ENCODE measurements at regions not wholly inside any gene's neighbourhood (a gene's known extent, or its start where the extent isn't known, plus 50 kb on each side); places are given as distances from the start of the nearest gene placed in this dataset.

GRCh38 chr9:135348788-135349150, 130.8 kb upstream of the PPP1R26 start:
- no peak overlapping the region for H3K27ac ChIP-seq
- DNase-seq (ENCODE audit: low read depth in 1 of 2, low spot score in 1 of 2): no peak
- TF ChIP-seq KDM1A (IDR thresholded peaks at IDR 0.05; ENCODE audit: low read depth) (no peak), E2F6 (IDR thresholded peaks at IDR 0.05; ENCODE audit: borderline replicate concordance, low read depth) (no peak), HOXB13 (CRISPR knock-in tag; IDR thresholded peaks at IDR 0.05; ENCODE audit: low read depth) (no peak), MAX (IDR thresholded peaks at IDR 0.05) (no peak), CBX8 (IDR thresholded peaks at IDR 0.05) (no peak), RFX5 (IDR thresholded peaks at IDR 0.05) (no peak), RCOR1 (IDR thresholded peaks at IDR 0.05; ENCODE audit: low read depth, low read length) (no peak), CHD4 (IDR thresholded peaks at IDR 0.05; ENCODE audit: borderline replicate concordance) (no peak), EP300 (IDR thresholded peaks at IDR 0.05) (no peak), BCL3 (IDR thresholded peaks at IDR 0.05) (no peak), CEBPB (IDR thresholded peaks at IDR 0.05) (no peak), CHD2 (IDR thresholded peaks at IDR 0.05; ENCODE audit: low read length, partially characterized antibody) (no peak), SMC3 (IDR thresholded peaks at IDR 0.05) (no peak), ELK1 (IDR thresholded peaks at IDR 0.05; ENCODE audit: low read depth, low read length) (no peak), ZC3H11A (IDR thresholded peaks at IDR 0.05) (no peak)
- WGBS (ENCODE audit: missing lambda C conversion rate): 36% methylated on average over 9 of the region's 9 CpGs
- no peak for ATAC-seq
- H3K4me1 ChIP-seq: no peaks in the 10 kb centered on the region
- no peak overlapping the region for H3K4me2 ChIP-seq
- no peaks in the 10 kb centered on the region; the same call in 2 of the 3 replicates for H3K9me3 ChIP-seq
- no peak for FAIRE-seq
- POLR2A ChIA-PET: no interaction called here
- no peak overlapping the region for H3K4me3 ChIP-seq
- CTCF ChIA-PET: interaction anchor here (1.3 to 15.9 kb wide), 3 partner anchors 10 to 264 kb away, joined by 7 to 196 read pairs (median 24); partner anchors contain the start of gene OLFM1

- POLR2A ChIA-PET: no interaction called here
- no peaks in the 10 kb centered on the region; the same call in 2 of the 3 replicates for H3K9me3 ChIP-seq
- ATAC-seq: no peak
- no peak overlapping the region for H3K4me3 ChIP-seq
- H3K4me2 ChIP-seq: no peak overlapping the region
- CTCF ChIA-PET: interaction anchor here (3.9 to 15.9 kb wide), 2 partner anchors 62 to 265 kb away, joined by 24 to 196 read pairs; partner anchors contain the start of gene OLFM1
- no peak overlapping the region for H3K27ac ChIP-seq
- DNase-seq (ENCODE audit: low read depth in 1 of 2, low spot score in 1 of 2): no peak
- WGBS (ENCODE audit: missing lambda C conversion rate): 37% methylated on average over 21 of the region's 22 CpGs
- no peaks in the 10 kb centered on the region for H3K4me1 ChIP-seq
- FAIRE-seq: no peak
- TF ChIP-seq RCOR1 (IDR thresholded peaks at IDR 0.05; ENCODE audit: low read depth, low read length) (no peak), KDM1A (IDR thresholded peaks at IDR 0.05; ENCODE audit: low read depth) (no peak), ESRRA (IDR thresholded peaks at IDR 0.05; ENCODE audit: borderline replicate concordance, low read length) (no peak), CEBPB (IDR thresholded peaks at IDR 0.05) (no peak), PHF8 (IDR thresholded peaks at IDR 0.05; ENCODE audit: borderline replicate concordance, low read depth) (no peak), E2F6 (IDR thresholded peaks at IDR 0.05; ENCODE audit: borderline replicate concordance, low read depth) (no peak), FOSL2 (IDR thresholded peaks at IDR 0.05) (no peak), FOSL2 (CRISPR knock-in tag; IDR thresholded peaks at IDR 0.05) (no peak), HOXB5 (CRISPR knock-in tag; IDR thresholded peaks at IDR 0.05) (no peak), HDAC2 (IDR thresholded peaks at IDR 0.05) (no peak), ZFP36 (IDR thresholded peaks at IDR 0.05; ENCODE audit: borderline replicate concordance, partially characterized antibody) (no peak)
Measured at GRCh38 chr9:135349212-135350002, 130.2 kb upstream of the PPP1R26 start.

All from A549 (cell line).